Stimulated activated CD8-positive, alpha-beta memory T cell treated with anti-CD3 and anti-CD28 coated beads, Interleukin-7, amount 100 ng/mL, for 1 hour (primary cell): ENCODE measurements at regions not wholly inside any gene's neighbourhood (a gene's known extent, or its start where the extent isn't known, plus 50 kb on each side); places are given as distances from the start of the nearest gene placed in this dataset.
"Not testable (repeated sequence)": the region's sequence is repeated elsewhere in the genome, so short reads cannot be mapped to it uniquely, and the experiment has no call there.

Experiments
- DNase-seq, 2 donors: peaks; one replicate each; pipeline ENCODE4 v3.0.0-alpha.2; 2020; ENCODE audit warnings: low read depth in 2 of 2

DNA sequence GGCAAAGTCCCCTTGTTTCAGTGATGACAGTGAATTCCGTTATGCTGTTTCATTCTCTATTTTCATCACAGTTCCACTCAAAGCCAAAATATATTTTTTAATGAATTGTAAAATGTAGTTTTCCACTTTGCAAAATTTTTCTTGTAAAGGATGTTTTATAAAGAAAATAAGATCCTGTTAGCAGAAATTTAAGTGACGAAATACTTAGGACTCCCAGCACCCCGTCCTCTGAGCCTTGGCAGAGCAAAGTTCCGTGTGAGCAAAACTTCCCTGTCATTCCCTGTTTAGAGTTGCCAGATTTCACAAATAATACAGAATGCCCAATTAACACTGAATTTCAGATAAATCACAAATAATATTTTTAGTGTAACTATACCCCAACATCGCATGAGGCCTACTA is 81.0 kb upstream of the RBPJ start:
- DNase-seq = no peak

DNA sequence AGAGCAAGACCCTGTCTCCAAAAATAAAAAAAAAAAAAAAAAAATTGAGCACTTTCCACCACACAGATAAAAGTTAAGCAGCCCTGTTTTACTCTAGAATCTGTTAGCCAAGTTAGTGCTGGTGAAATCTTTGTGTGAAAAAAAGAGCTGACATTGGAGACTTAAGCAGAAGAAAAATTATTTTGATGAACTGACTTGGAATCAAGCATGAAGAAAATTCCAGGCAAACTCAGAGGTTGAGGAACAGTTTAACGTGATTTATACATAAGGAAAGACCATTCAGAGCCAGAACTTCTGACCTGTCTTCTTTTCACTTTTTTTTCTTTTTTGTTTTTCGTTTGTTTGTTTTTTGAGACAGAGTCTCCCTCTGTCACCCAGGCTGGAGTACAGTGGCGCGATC is 79.6 kb upstream of the RBPJ start:
- no peak for DNase-seq

DNA sequence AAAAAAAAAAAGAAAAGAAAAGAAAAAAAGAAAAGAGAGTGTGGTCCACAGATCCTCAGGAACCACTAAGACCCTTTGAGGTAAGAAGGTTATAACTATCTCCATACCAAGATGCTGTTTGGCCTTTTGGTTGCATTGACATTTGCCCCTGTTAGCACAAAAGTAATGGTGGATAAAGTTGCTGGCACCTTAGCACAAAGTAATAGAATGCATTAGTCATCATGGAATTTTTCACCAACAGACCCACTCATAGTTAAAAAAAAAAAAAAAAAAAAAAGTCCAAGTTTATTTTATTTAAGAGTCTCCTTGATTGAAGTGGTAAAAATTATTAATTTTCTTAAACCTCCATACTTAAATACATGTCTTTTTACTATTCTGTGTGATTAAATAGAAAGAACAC is 78.4 kb upstream of the RBPJ start:
- DNase-seq = no peak

DNA sequence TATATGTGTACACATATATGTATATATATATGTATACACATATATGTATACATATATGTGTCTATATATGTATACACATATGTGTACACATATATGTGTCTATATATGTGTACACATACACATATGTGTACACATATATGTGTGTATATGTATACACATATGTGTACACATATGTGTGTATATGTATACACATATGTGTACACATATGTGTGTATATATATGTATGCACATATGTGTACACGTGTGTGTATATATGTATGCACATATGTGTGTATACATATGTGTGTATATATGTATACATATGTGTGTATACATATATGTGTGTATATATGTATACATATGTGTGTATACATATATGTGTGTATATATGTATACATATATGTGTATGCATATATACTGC is 76.7 kb upstream of the RBPJ start:
- not testable (repeated sequence) for DNase-seq

DNA sequence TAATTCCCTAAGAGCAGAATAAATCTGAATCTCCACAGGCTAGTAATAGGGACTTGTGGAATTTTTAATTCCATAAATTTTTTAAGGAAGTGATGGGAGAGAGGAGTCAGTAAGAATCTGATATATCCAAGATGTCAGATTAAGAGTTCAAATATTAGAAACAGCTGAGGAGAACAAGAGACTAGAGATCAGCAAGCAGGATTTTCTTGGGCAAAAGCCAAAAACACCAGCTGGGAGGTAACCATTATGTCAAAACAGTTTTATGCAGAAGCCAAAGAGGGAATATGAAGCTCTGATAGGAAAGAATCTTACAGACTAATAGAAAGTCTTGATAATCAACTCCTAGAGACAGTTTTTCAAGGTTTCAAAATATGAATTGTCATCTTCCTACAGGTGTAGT is 72.2 kb upstream of the RBPJ start:
- no peak for DNase-seq

DNA sequence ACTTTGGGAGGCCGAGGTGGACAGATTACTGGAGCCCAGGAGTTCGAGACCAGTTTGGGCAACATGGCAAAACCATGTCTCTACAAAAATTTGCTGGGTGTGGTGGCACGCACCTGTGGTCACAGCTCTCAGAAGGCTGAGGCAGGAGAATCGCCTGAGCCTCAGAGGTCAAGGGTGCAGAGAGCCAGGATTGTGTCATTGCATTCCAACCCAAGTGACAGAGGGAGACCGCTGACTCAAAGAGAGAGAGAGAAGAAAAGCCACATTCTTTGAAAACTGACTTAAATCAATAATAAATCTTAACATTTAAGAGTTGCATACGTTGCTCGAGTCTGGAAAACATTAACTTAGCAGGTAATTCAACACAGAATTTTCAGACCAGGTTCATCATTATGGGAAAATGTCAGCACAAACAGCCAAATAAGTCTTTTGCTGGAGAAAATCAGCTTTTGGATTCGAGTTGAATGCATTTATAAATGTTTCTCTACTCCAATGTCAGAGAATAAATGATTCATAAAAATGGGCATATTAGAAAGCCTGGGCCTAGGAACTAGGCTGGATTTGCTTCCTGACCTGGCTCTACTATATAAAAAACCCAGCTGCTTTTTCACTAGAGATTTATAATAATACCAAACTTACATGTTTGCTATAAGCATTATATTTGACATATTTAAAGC is 68.3 kb upstream of the RBPJ start:
- no peak for DNase-seq

DNA sequence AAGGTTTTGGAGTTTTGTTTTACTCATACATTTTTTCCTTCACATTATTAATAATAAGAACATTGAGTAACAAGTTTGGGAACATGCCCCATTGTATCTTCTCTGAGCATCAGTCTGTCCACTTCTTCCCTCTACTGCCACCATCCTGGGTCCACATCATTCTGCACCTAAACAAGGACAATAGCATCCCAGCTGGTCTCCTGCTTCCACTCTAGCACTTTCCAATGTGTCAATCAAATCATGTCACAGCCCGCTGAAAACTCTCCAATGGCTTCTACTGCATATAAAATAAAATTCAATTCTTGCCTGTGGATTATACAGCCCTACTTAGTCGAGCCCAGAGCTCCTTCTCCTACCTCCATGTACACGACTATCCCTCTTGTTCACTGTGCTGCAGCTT is 66.8 kb upstream of the RBPJ start:
- no peak for DNase-seq

DNA sequence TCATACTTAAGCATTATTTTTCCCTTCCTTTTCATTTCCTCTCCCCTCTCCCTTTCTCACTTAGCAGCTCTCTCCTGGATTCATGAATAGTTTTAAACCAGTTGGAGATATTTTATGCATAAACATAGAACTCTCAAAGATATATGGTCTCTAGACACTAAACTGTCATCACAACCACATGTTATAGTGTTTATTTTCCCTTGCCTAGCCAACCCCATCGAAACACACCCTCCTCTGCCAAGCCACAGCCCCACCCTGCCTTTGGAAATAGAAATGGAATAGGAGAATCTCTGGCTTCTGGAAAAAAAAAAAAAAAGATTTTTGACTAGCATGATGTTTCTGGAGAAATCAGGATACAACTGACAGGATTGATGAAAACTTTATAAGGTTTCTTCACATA is 64.8 kb upstream of the RBPJ start:
- no peak for DNase-seq

DNA sequence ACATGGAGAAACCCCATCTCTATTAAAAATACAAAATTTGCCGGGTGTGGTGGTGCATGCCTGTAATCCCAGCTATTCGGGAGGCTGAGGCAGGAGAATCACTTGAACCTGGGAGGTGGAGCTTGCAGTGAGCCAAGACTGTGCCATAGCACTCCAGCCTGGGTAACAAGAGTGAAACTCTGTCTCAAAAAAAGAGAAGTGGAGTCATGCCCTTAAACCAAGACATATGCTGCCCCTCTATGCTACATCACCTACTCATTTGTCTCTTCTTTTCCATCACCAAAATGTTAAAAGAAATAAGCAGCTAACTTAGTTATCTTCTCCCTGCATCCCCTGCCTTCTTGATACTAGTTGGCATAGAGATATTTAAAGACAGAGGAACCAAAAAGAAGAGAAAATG is 63.4 kb upstream of the RBPJ start:
- not testable (repeated sequence) for DNase-seq

DNA sequence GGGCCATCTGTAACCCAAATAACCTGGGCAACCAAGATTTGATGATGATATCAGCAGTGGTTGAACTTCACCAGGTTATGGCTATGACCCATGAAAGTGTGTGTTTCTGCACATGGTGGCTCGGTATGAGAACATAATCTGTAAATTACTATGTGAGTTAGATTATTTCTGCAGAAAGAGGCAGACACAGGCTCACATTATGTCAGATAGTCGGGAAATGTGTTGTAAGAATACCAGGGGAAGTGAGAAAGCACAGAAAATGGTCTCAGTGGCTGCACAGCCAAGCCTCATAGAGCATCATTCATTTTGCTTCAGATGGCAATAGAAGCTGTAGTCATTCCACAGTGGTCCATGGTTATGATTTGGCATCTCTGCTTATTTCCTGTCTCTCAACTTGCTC is 63.0 kb upstream of the RBPJ start:
- DNase-seq = no peak

DNA sequence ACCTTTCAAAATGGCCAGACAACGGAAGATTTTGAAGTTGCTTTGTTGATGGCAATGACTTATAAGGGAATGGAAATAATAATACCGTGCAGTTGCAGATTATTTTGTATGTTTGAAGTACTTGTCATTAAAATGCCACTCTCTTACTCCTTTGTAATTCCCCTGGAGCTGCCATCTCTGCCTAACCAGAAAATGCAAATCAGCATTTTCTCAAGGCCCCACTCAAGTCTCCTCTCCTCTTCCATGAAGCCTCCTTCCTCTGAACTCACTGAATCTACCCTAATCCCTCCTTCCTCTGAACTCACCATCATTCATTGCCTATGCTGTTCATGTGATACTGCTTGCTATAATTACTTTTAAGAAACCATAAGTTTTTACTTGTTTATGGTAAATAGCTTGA is 60.2 kb upstream of the RBPJ start:
- DNase-seq = no peak

DNA sequence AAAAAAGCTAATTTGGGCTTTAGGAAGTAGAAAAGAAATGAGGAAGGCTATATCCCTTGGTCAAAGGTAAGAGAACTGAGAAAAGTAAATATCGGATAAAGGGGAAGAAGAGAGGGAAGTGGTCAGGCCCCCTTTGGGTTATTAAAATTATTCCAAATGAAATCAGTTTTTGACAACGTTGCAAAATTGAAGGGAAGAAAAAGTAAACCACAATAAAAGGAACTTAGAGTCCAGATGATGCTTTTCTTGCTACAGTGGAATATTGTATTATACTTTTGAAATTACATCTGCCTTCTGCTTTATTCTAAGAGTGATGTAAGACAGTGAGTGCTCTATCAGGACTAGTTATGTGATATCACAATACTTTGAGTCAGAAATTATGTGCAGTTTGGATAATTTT is 59.4 kb upstream of the RBPJ start:
- no peak for DNase-seq

DNA sequence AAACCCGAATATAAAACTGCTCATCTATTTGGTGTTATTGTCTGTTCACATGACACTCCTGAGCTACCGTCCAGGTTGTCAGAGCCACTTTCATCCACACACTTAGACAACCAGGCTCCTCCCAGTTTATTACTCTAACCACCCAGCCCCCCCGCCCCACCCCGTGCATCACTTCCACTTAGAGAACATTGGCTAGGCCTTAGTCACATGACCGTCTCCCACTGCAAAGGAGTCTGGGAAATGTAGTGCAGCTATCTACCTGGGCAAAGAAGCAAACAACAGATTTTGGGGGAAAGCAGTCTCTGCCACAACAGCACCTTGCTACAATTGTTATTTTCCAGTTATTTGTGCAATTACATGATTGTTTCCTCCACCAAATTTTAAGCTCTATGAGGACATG is 57.6 kb upstream of the RBPJ start:
- DNase-seq = no peak

DNA sequence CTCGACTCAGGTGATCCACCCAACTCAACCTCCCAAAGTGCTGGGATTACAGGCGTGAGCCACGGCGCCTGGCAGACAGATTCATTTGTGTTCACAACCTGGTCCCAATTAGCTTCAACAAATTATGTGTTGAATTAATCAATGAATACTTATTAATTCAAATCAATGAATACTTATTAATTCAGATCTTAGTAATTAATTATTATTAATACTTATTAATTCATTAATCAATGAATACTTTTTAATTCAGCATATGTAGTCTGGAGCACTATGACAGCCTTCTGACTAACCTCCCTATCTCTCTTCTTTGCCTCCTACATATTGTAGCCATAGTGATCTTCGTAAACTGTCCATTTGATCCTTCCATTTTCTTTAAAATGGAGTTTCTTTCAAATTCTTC is 56.7 kb upstream of the RBPJ start:
- no peak for DNase-seq

DNA sequence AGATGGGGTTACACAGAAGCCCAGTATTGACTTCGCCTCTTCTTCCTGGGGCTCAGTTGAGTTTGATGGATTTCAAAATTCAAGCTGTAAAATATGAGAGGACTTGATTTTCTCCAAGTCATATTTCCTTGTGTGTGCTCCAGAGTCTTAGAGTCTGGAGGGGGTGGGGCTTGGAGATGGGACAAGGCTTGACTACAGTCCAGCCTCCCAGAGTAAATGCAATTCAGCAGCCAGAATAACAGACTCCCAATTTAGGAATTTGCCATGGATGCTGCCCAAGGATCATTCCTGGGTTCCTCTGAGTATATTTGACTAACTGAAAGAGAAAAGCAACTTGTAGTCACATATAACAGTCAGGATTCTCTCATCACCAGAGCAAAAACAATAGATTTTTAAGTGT is 53.7 kb upstream of the RBPJ start:
- no peak for DNase-seq

DNA sequence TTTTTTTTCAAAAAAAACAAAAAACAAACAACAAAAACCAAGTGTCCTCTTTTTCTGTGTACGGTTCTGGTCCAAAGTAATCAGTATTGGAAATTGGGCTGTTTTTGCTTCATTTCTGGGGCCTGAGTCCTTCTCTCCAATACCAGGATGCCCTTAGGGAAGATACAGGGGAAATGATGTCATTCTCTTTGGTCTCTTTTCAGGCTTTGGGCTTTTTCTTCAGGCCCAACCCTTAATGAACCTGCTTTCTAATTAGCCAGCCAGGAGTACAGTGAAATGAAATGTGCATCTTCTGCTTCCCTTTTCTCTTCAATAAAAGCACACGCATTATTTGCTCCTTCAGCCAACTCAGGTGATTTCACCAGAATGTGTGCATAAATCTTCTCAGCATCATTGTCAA is 52.6 kb upstream of the RBPJ start:
- DNase-seq = no peak

DNA sequence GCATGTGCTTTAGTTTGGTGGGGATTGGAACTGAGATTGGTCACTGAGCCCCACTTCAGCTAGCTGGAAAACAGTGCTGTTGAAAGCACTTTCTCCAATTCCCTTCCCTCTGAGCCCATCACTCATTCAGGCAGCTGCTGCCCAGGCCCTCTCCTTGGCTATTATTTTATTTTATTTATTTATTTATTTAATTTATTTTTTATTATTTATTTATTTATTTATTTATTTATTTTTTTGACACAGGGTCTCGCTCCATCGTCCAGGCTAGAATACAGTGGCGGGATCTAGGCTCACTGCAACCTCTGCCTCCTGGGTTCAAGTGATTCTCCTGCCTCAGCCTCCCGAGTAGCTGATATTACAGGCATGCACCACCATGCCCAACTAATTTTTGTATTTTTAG is 51.8 kb upstream of the RBPJ start:
- DNase-seq = no peak
